ENCODE measurements at regions not wholly inside any gene's neighbourhood (a gene's known extent, or its start where the extent isn't known, plus 50 kb on each side); places are given as distances from the start of the nearest gene placed in this dataset.

DNA sequence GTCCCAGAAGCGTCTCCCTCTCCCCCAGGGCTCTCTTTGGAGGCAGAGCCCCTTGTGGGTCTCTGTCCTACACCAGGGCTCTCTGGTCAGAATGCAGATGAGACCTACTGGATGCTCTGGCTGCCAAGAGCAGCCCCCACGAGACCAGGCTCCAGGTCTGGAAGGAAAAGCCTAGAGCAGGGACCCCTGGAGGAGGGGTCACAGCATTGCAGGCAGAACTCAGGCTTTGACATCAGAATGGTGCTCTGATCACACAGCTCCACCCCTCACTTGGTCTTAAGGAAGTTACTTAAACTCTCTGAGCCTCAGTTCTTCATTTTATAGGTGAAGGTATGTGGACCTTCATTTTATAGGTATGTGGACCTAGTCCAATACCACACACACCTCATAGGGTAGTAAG lies 83.1 kb downstream of the ARL6IP4 start:
- Histone ChIP-seq H3K9me3 (ENCODE audit: low read depth) (no peaks in the 10 kb centered on the region), H3K4me3 (no peak overlapping the region), H3K36me3 (no peaks in the 10 kb centered on the region), H3K27ac (peak overlapping the region; percentile 76), H3K4me1 (ENCODE audit: low read depth) (peaks cover 45% of the 10 kb centered on the region), H3K27me3 (no peaks in the 10 kb centered on the region)
- TF ChIP-seq, protein P1, sequence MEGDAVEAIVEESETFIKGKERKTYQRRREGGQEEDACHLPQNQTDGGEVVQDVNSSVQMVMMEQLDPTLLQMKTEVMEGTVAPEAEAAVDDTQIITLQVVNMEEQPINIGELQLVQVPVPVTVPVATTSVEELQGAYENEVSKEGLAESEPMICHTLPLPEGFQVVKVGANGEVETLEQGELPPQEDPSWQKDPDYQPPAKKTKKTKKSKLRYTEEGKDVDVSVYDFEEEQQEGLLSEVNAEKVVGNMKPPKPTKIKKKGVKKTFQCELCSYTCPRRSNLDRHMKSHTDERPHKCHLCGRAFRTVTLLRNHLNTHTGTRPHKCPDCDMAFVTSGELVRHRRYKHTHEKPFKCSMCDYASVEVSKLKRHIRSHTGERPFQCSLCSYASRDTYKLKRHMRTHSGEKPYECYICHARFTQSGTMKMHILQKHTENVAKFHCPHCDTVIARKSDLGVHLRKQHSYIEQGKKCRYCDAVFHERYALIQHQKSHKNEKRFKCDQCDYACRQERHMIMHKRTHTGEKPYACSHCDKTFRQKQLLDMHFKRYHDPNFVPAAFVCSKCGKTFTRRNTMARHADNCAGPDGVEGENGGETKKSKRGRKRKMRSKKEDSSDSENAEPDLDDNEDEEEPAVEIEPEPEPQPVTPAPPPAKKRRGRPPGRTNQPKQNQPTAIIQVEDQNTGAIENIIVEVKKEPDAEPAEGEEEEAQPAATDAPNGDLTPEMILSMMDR (IDR thresholded peaks at IDR 0.05; ENCODE audit: low read depth, low read length), result peak; percentile 45
- DNase-seq (ENCODE audit: low read depth in 1 of 2, low spot score in 1 of 2), result peak in 1 of 2 donors; percentile 45

DNA sequence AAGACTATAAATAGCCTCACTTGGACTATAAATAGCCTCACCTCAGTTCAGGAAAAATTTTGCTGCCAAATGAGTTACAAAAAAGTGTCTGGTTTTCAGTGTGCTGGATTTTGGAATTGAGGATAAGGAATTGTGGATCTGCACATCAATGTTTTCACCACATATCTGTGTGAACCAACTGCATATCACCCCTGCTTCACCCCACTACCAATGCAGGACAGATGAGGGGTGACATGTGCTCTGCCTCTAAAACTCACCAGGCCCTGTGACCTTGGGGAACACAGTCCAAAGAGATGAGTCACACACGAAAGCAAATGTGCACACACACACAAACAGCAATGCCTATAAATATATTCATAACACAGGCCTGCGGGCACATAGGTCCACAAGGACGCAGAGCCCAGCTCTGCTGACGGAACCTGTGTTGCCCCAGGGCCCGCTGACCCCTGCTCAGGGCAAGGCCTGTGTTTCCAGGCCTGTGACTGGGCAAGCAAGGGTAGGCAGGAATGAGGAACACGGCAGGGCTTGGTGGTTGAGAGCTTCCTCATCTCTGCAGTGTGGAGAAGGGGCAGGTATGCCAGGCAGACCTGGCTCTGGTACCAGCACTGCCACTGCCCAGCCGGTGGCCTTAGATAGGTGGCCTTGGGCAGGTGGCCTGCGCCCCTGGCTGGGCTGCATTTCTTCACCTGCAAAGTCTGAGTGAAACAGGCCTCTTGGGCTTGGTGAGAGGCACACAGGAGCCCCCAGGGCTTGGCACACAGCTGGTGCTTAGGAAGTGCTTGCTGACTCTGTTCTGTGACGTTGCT lies 82.4 kb downstream of the ARL6IP4 start:
- Histone ChIP-seq H3K4me1 (ENCODE audit: low read depth) (peaks cover 45% of the 10 kb centered on the region), H3K27me3 (no peaks in the 10 kb centered on the region), H3K9me3 (ENCODE audit: low read depth) (no peaks in the 10 kb centered on the region), H3K27ac (peak overlapping the region; percentile 76), H3K4me3 (no peak overlapping the region), H3K36me3 (no peaks in the 10 kb centered on the region)
- peak in 1 of 2 donors; percentile 50 for DNase-seq (ENCODE audit: low read depth in 1 of 2, low spot score in 1 of 2)
- TF ChIP-seq, protein P1 (IDR thresholded peaks at IDR 0.05; ENCODE audit: low read depth, low read length), result no peak

DNA sequence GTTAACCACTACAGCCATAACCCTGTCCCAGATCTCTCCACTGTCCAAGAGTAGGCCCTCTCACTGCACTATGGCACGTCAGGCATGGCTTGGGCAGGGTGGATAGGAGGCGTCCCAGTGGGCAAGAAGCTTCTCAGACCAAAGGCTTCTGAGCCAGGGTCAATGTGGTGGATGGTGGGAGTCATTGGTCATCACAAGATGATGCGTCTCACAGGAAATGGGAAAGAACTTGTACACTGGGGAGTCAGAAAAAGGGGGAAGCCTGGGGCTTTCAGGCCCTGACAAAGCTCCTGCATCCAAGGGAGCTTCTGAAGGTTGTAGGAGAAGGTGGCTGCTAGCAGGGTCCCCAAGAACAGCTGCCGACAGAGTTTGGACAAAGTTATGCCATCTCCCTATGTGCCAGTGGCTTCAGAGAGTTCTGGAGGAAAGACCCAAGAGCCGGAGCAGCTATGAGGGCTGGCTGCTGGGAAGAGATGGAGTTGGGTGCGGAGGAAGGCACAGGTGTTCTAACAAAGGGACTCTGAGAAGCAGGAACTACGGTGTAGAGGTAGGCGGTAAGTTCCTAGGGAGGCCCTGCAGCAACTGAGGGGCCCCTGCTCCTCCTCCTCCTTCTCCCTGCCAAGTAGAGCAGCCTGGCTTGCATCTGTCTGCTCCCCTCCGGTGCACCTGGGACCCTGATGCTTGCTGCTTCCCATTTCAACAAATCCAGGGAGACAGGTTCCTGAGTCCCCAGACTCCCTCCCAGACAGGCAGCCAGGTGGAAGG lies 81.1 kb downstream of the ARL6IP4 start:
- TF ChIP-seq, protein P1 (IDR thresholded peaks at IDR 0.05; ENCODE audit: low read depth, low read length), result no peak
- Histone ChIP-seq H3K4me3 (no peak overlapping the region), H3K27ac (peak overlapping the region; percentile 76), H3K4me1 (ENCODE audit: low read depth) (peaks cover 45% of the 10 kb centered on the region), H3K36me3 (no peaks in the 10 kb centered on the region), H3K9me3 (ENCODE audit: low read depth) (no peaks in the 10 kb centered on the region), H3K27me3 (no peaks in the 10 kb centered on the region)
- DNase-seq (ENCODE audit: low read depth in 1 of 2, low spot score in 1 of 2), result no peak

DNA sequence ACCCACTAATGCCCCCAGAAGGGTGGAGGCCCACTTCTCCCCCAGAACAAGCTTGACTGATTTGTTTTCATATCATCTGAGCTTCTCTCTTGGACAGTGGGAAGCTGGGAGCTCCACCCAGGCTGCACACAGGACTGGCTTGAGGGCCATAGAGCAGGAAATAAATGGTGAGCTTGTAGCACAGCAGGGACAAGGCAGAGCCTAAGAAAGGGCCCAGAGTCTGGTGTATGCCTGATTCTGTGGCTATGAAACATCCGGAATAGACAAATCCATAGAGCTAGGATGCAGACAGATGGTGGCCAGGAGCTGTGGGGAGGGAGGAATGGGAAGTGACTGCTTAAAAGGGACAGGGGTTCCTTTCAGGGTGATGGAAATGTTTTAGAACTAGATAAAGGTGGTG lies 79.0 kb downstream of the ARL6IP4 start:
- H3K9me3 ChIP-seq (ENCODE audit: low read depth), result no peaks in the 10 kb centered on the region
- no peaks in the 10 kb centered on the region for H3K27me3 ChIP-seq
- peaks cover 41% of the 10 kb centered on the region for H3K4me1 ChIP-seq (ENCODE audit: low read depth)
- H3K27ac ChIP-seq, result no peak overlapping the region
- H3K36me3 ChIP-seq, result no peaks in the 10 kb centered on the region
- TF ChIP-seq, protein P1 (IDR thresholded peaks at IDR 0.05; ENCODE audit: low read depth, low read length), result no peak
- DNase-seq (ENCODE audit: low read depth in 1 of 2, low spot score in 1 of 2), result no peak
- no peak overlapping the region for H3K4me3 ChIP-seq

DNA sequence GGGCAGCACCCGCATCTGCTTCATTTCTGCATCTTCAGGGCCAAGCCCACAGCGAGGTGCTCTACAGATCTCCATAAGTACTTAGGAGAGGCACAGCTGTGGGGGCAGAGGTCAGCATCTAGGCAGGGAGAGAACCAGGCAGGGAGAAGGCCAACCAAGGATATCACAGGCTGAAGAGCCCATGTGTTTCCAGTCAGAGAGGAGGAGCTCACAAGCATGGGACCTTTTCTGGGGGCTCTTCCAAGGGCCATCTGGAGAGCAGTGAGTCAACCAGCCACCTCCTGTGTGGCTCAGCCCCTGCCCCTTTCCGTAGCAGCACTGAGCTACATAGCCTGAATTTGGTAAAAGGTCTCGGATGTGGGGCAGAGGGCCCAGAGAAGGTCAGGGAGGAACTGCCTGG lies 78.5 kb downstream of the ARL6IP4 start:
- DNase-seq (ENCODE audit: low read depth in 1 of 2, low spot score in 1 of 2), result no peak
- TF ChIP-seq, protein P1 (IDR thresholded peaks at IDR 0.05; ENCODE audit: low read depth, low read length), result no peak
- Histone ChIP-seq H3K9me3 (ENCODE audit: low read depth) (no peaks in the 10 kb centered on the region), H3K36me3 (no peaks in the 10 kb centered on the region), H3K27ac (peak overlapping the region; percentile 22), H3K27me3 (no peaks in the 10 kb centered on the region), H3K4me1 (ENCODE audit: low read depth) (peaks cover 36% of the 10 kb centered on the region), H3K4me3 (no peak overlapping the region)
